Transverse colon (tissue), 4 donors: ENCODE measurements at regions not wholly inside any gene's neighbourhood (a gene's known extent, or its start where the extent isn't known, plus 50 kb on each side); places are given as distances from the start of the nearest gene placed in this dataset.

Source experiments
- DNase-seq: peaks from one replicate; pipeline ENCODE4 v3.0.0-alpha.2; 2019
- H3K27ac ChIP-seq, 4 donors: fragments of 200-600 bp; sonication (generic); 2 replicates each; pipeline ENCODE4 v1.5.1; 2016 to 2018; ENCODE audit warnings: inconsistent platforms in 4 of 4
- H3K27me3 ChIP-seq: fragments of 200-600 bp; sonication (generic); 2 replicates; pipeline ENCODE4 v1.5.1; 2017; ENCODE audit warnings: inconsistent platforms
- H3K36me3 ChIP-seq, 4 donors: fragments of 200-600 bp; sonication (generic); 2 replicates each; pipeline ENCODE4 v1.5.1; 2017 to 2019; ENCODE audit warnings: inconsistent platforms in 4 of 4
- H3K4me1 ChIP-seq, 4 donors: fragments of 200-600 bp; sonication (generic); 2 replicates each; pipeline ENCODE4 v1.5.1; 2017 to 2020; ENCODE audit warnings: inconsistent platforms in 4 of 4
- H3K4me3 ChIP-seq, 4 donors: fragments of 200-600 bp; sonication (generic); 1 replicate in 1 of 4; 2 replicates in 3 of 4; pipeline versions ENCODE4 v1.5.1 to v1.6.1; 2017 to 2019; ENCODE audit warnings: inconsistent platforms in 4 of 4
- H3K9me3 ChIP-seq, 2 donors: fragments of 200-600 bp; sonication (generic); 2 replicates each; pipeline ENCODE4 v1.5.1; 2017 to 2019; ENCODE audit warnings: inconsistent platforms in 2 of 2
- CTCF ChIP-seq, 5 experiments: fragments of 200-600 bp in 3 of 5; fragments of 450-650 bp in 2 of 5; sonication (generic) in 3 of 5; IDR thresholded peaks; 1 replicate in 2 of 5; 2 replicates in 3 of 5; pipeline ENCODE4 v1.5.1; 2016 to 2017; ENCODE audit warnings: antibody characterized with exemption in 5 of 5, inconsistent platforms in 3 of 5, mild to moderate bottlenecking in 2 of 5, moderate library complexity in 1 of 5
- EP300 ChIP-seq: sonication (generic); formaldehyde crosslinking; IDR thresholded peaks from one replicate; pipeline ENCODE4 v1.6.1; 2017; ENCODE audit warnings: antibody characterized with exemption, low read depth
- POLR2A ChIP-seq: fragments of 450-650 bp; IDR thresholded peaks from one replicate; pipeline ENCODE4 v1.6.1; 2016; ENCODE audit warnings: antibody characterized with exemption, mild to moderate bottlenecking, moderate library complexity
- POLR2AphosphoS5 ChIP-seq, 3 donors: sonication (generic); formaldehyde crosslinking; IDR thresholded peaks; one replicate each; pipeline ENCODE4 v1.6.1; 2016; ENCODE audit warnings: antibody characterized with exemption in 3 of 3
- WGBS, 2 donors: methylation state at CpG; one replicate each; pipeline ENCODE4 v1.1.5; 2018; ENCODE audit warnings: low coverage in 1 of 2; 5-methylcytosine and 5-hydroxymethylcytosine counted together
- in situ Hi-C, 4 donors: fragments of 200-750 bp; cut with MboI; loops; one replicate each; pipeline versions ENCODE4 v1.15.0 to v1.15.1; 2017; ENCODE audit warnings: low sequenced_read_pairs in 3 of 4, low pct_ligation_motif_present in 1 of 4, low pct_unique_long_range_greater_than_20kb in 1 of 4
- intact Hi-C: fragments of 100-400 bp; cut with DNase I; formaldehyde crosslinking; loops from one replicate; pipeline ENCODE4 v1.15.1; 2023; ENCODE audit warnings: low total_unique reads

GRCh38 chr1:58842941-58843340 lies 59.1 kb upstream of the JUN start:
- TF ChIP-seq CTCF (IDR thresholded peaks at IDR 0.05) (no peak), POLR2A (no peak), EP300 (no peak), POLR2AphosphoS5 (IDR thresholded peaks at IDR 0.05) (no peak)
- no peak for DNase-seq
- H3K4me3 ChIP-seq, result no peak overlapping the region
- in situ Hi-C loops (no loop called here), intact Hi-C loops (no loop called here)
- no peaks in the 10 kb centered on the region for H3K27me3 ChIP-seq
- H3K27ac ChIP-seq, result no peak overlapping the region
- WGBS, 2 donors, result 67 to 97% methylated on average over 2 of the region's 2 CpGs
- H3K9me3 ChIP-seq, result no peaks in the 10 kb centered on the region
- H3K36me3 ChIP-seq, result no peaks in the 10 kb centered on the region
- H3K4me1 ChIP-seq, result no peaks in the 10 kb centered on the region

- intact Hi-C loops (no loop called here), in situ Hi-C loops (no loop called here)
- 92 to 95% methylated on average over 1 of the region's 1 CpG for WGBS, 2 donors
- H3K27ac ChIP-seq, result no peak overlapping the region
- H3K4me1 ChIP-seq, result peaks cover 1 to 8% (median 5%) of the 10 kb centered on the region in 4 donors
- H3K36me3 ChIP-seq, result no peaks in the 10 kb centered on the region
- no peak for TF ChIP-seq POLR2AphosphoS5 (IDR thresholded peaks at IDR 0.05)
- TF ChIP-seq CTCF (IDR thresholded peaks at IDR 0.05), result no peak
- no peak for TF ChIP-seq POLR2A
- no peak for TF ChIP-seq EP300
- DNase-seq, result no peak
- no peaks in the 10 kb centered on the region for H3K9me3 ChIP-seq
- H3K4me3 ChIP-seq, result no peak overlapping the region
- H3K27me3 ChIP-seq, result no peaks in the 10 kb centered on the region
These were observed 60.3 kb upstream of the JUN start for GRCh38 chr1:58844176-58844575.

- H3K4me1 ChIP-seq, result peaks cover 4 to 10% (median 7%) of the 10 kb centered on the region in 4 donors
- in situ Hi-C loops (no loop called here), intact Hi-C loops (no loop called here)
- no peaks in the 10 kb centered on the region for H3K27me3 ChIP-seq
- H3K27ac ChIP-seq, result no peak overlapping the region
- no peak overlapping the region for H3K4me3 ChIP-seq
- H3K9me3 ChIP-seq, result no peaks in the 10 kb centered on the region
- H3K36me3 ChIP-seq, result no peaks in the 10 kb centered on the region
- DNase-seq, result no peak
- 80 to 89% methylated on average over 1 to 4 of the region's 4 CpGs for WGBS, 2 donors
- TF ChIP-seq POLR2AphosphoS5 (IDR thresholded peaks at IDR 0.05) (no peak), EP300 (no peak), CTCF (IDR thresholded peaks at IDR 0.05) (no peak), POLR2A (no peak)
These were observed 62.1 kb upstream of the JUN start for GRCh38 chr1:58845942-58846341.

GRCh38 chr1:58848818-58849411 lies 65.1 kb upstream of the JUN start:
- peak overlapping the region; percentile 21 to 41 (median 36) for H3K27ac ChIP-seq
- 0 to 40% methylated on average over 1 to 9 of the region's 9 CpGs for WGBS, 2 donors
- H3K9me3 ChIP-seq, result no peaks in the 10 kb centered on the region
- H3K4me1 ChIP-seq, result peaks cover 4 to 10% (median 7%) of the 10 kb centered on the region in 4 donors
- no peak for TF ChIP-seq CTCF (IDR thresholded peaks at IDR 0.05)
- no peak for TF ChIP-seq POLR2AphosphoS5 (IDR thresholded peaks at IDR 0.05)
- TF ChIP-seq POLR2A, result no peak
- TF ChIP-seq EP300, result no peak
- peak; percentile 25 for DNase-seq
- no peaks in the 10 kb centered on the region for H3K36me3 ChIP-seq
- intact Hi-C loops (no loop called here), in situ Hi-C loops (no loop called here)
- no peaks in the 10 kb centered on the region for H3K27me3 ChIP-seq
- H3K4me3 ChIP-seq, result no peak overlapping the region
